GM21367 (cell line): ENCODE measurements at regions not wholly inside any gene's neighbourhood (a gene's known extent, or its start where the extent isn't known, plus 50 kb on each side); places are given as distances from the start of the nearest gene placed in this dataset.

Experiments
- ATAC-seq: cut with Tn5 transposase; IDR thresholded peaks from one replicate; pipeline ENCODE4 v1.9.1; 2021; ENCODE audit not compliant: unreplicated experiment

GRCh38 chr10:3549118-3549517, 235.9 kb downstream of the KLF6 start:
- no peak for ATAC-seq

- no peak for ATAC-seq
Measured at GRCh38 chr10:3548702-3549101, 236.3 kb downstream of the KLF6 start.

DNA sequence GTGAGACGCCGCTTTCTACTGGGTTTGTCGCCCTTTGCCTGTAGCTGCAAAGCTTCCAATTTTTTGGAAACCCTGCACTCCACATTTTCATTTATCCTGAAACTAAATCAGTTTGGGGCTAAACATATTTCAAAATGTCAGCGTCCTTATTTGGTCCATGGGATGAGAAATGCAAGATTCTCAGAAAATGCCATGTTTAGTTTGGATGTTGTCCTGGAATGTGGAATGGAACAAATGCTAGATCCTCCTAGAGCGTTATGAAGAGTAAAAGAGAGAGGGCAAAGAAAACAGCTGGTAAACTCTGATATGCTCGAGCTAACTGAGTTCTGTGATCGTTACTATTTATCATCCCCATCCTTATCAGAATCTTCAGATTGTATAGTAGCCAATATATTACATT, 236.9 kb downstream of the KLF6 start:
- no peak for ATAC-seq

DNA sequence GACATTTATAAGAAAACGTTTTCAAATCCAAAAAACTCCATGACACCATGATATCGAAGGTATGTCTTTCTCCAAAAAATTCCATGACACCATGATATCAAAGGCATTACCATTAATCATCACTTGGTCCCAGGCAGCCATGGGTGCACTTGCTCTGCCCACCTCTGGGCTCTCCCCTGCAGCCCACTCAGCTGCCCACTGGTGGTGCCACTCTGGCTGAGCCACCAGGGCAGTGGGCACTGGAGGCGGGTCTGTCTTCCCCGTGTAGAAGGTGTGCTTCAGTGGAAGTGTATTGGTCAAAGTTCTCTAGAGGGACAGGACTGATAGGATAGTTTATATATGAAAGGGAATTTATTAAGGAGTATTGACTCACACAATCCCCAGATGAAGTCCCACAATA, 240.4 kb downstream of the KLF6 start:
- ATAC-seq = no peak

- no peak for ATAC-seq
Measured at GRCh38 chr10:3542185-3542611, 242.8 kb downstream of the KLF6 start.

DNA sequence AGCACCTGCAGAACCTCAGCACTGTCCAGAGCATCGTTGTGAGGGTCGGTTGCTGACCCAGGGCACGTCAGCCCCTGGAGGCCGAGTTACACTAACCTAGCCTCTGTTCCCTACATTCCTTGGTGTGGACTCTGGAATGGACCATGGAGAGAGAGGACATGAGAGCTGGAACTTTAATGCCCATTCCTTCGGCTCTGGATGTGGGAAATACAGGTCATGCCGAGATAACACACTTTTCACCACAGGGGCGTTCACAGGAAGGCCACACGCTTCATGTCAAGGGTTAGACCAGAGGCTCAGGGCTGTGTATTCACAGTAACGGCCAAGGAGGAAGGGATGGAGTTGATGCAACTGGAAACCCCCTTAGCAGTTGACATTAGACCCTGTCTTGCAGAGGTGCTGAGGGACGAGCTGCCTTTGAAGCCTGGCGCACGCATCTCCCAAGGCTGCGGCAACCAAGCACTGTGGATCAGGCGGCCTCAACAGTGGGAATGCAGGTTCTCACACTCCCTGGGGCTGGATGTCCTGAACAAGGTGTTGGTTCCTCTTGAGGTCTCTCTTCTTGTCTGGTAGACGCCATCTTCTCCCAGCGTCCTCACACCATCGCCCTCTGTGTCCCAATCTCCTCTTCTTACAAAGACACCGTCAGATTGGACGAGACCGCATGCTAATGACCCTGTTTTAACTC, 245.2 kb downstream of the KLF6 start:
- ATAC-seq = no peak

GRCh38 chr10:3538656-3539531, 246.1 kb downstream of the KLF6 start:
- ATAC-seq = no peak

DNA sequence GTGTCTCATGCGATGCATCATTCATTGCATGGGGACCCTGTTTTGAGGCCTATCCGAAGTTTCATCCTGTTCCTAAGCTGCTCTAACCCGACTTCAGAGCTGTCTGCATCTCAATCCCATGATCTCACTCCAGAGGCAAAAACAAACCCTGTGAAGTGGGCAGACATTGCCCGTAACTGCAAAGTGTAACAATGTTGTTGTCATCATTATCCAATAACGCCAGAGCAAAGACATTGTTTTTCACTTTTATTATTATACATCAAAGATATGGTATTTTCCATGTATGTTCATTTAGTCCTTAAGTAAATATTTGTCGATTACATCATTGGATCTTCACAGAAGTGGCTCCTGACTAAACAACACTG, 246.7 kb downstream of the KLF6 start:
- no peak for ATAC-seq

GRCh38 chr10:3537518-3537917, 247.5 kb downstream of the KLF6 start:
- no peak for ATAC-seq

- ATAC-seq = no peak
Measured at GRCh38 chr10:3535001-3535400, 250.0 kb downstream of the KLF6 start.

DNA sequence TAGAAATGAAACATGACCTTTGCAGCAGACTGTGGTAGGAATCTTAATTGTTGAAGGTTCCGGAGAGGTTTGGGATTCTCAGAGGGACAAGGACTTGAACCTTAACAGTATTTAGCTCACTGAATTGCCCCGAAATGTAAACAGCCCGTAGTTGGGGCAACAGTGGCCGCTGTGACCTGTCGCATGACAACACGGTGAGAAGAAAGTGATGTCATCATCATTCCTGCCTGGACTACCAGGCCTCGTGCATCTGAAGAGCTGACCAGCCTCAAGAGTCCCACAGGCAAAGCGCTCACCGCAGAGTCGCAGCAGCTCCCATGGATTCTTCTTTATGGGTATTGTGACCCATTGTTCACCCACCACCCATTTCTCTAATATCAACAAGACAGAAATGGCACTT, 250.6 kb downstream of the KLF6 start:
- no peak for ATAC-seq

- ATAC-seq = no peak
Measured at GRCh38 chr10:3533296-3533695, 251.7 kb downstream of the KLF6 start.

DNA sequence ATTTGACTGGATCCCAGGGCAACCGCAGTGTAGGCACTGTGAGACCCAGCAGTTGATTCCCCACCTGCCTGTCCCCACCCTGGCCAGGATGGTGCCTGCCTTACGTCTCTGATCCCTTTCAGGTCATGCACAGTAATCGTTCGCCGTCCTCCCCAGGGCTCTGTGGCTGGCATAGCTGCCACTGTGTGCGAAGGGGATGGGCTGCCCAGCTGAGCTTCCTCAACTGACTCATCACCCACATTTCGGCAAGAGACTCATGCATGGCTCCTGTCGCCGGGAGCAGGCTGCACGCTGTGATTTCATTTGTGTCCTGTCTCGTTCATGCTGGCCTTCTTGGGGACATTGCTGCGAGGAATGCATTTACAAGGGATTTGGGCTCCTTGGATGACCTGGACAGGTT, 252.4 kb downstream of the KLF6 start:
- no peak for ATAC-seq

DNA sequence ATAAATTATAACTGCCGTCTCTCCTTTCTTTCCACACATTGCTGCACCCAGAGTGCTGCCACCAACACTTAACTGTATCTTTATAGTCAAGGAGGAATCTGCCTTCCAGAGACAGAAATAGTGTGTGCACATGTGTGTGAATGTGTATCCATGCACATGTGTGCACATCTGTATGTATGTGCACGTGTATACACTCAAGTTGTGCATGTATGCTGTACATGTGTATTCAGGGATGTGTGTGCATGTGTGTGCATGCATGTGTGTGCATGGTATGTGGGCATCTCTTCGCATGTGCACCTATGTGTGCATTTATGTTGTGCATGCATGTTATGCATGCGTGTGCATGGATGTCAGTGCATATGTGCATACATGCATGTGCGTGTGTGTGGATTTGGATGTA, 253.3 kb downstream of the KLF6 start:
- no peak for ATAC-seq

DNA sequence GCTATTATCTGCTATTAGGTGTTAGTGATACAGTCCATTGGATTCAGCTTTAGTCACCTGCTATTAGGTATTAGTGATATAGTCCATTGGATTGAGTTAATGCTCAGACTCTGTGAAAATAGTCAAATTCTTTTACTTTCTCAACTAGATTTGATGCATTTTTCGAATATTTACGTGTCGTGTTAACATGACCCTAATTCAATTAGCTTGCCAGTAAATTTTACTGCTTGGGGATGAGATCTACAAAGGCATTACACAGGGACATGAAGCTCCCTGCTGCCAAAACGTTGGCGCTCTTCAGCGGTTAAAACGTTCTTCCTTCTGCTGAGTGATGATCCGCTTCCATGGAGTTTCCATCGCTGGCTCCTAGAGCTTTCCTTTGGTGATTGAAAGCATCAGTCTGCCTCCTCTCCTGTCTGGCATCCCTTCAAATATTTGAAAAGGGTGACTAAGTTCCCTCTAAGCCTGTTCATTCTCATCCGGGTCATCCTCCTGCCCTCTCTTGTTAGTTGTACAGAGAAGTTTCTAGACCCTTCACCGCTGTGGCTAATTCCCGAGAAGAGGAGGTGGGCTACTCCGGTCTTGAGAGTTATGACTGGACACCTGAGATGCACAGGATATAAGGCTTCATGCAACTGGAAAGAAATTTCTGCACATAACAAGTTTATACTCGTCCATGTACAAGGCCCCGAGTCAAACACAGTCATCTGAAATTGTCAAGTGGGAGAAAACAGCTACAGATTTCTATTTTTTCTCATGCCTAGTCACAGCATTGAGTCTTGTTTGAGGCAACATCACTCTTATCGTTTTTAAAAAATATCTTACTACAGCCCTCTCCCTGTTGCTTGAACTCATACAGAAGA, 254.0 kb downstream of the KLF6 start:
- no peak for ATAC-seq

DNA sequence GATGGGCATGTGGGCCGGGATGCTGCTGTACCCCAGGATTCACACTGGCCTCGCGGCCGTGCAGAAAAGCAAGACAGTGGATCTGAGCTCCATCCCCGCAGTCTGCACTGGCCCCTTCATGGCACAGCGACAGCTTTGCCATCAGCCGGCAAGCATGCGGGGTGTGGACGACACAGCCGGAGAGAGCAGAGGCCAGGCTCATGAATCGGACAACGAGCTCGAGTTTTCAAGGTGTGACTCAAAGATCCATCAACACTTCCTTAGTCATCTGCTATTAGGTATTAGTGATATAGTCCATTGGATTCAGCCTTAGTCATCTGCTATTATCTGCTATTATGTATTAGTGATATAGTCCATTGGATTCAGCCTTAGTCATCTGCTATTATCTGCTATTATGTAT, 254.7 kb downstream of the KLF6 start:
- ATAC-seq = no peak

DNA sequence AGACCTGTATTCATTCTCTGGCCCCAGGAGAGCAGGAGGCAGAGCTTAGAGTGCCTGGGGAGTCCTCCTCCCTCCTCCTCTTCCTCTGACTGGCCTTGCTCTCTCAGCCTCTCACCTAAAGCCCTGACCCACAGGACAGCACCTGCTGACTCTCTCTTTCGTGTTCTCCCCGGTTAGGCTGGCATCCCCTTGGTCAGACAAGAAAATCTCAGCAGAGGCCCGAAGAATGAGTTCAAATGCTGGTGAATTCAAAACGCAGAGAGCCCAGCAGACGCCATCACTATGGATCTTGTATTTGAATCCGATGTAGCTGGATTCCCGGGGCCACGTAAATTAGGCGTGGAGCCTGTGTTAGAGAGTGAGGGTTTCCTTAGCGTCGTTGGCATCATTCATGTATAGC, 255.3 kb downstream of the KLF6 start:
- ATAC-seq = no peak

DNA sequence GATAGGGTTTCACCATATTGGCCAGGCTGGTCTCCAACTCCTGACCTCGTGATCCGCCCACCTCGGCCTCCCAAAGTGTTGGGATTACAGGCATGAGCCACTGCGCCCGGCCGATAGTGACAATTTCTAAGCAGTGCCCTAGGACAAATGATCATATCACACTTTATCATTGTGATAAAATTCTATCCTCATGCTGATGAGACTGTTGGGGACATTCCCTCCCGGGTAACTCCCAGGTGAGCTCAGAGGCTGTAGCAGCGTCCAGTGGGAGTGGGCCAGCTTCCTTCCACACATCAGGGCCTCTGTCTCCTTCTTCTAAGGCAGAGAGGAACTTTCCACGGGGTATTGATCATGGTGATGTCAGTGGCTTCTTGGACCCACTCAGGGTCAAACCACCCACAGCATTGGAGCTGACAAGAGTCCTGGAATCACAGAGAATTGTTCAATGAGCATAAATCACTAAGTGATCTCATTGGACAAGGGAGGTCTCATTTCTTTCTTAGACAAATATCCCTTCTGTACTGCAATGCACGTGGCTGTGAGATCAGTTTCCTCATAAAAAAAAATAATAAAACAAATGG, 256.1 kb downstream of the KLF6 start:
- no peak for ATAC-seq

GRCh38 chr10:3528271-3528670, 256.7 kb downstream of the KLF6 start:
- no peak for ATAC-seq

DNA sequence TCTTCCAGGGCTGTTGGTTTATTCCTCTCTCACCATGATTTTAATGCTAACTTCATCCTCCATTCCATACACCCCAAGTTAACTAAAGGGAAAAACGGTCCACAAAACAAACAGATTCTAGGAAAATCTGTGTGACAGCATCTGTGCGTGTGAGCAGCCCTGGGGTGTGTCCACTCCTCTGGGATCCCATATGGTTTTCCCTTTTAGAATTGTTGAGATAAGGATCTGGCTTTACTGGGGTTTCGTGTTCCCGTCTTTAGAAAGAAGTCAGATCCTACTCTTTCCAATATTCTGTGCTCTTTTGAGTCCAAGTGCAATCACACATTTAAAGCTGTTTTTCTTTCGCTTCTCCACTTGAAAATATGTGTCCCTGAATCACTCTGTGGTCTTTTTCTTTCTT, 257.1 kb downstream of the KLF6 start:
- ATAC-seq = no peak
